PFSK-1 (cell line): ENCODE measurements at regions not wholly inside any gene's neighbourhood (a gene's known extent, or its start where the extent isn't known, plus 50 kb on each side); places are given as distances from the start of the nearest gene placed in this dataset.

Experiments used
- FOXP2 ChIP-seq: optimal IDR thresholded peaks from 2 replicates; pipeline ENCODE3; 2011; ENCODE audit warnings: borderline replicate concordance, control low read depth, inconsistent platforms; ENCODE audit not compliant: insufficient read depth; ENCODE audit errors: extremely low read length, extremely low read depth
- POLR2AphosphoS5 ChIP-seq: IDR thresholded peaks from 2 replicates; pipeline ENCODE4 v1.6.1; 2012; ENCODE audit warnings: low read depth, mild to moderate bottlenecking, control low read depth, low read length, moderate library complexity
- REST ChIP-seq, 2 experiments: IDR thresholded peaks; 2 replicates each; pipeline versions ENCODE4 v1.6.1 to v1.8.0; 2011 to 2012; ENCODE audit warnings: low read depth in 2 of 2, low read length in 2 of 2, control low read depth in 1 of 2, inconsistent platforms in 1 of 2, mild to moderate bottlenecking in 1 of 2, moderate library complexity in 1 of 2; ENCODE audit not compliant: insufficient read depth in 1 of 2
- SIN3A ChIP-seq: IDR thresholded peaks from 2 replicates; pipeline ENCODE4 v1.6.1; 2012; ENCODE audit warnings: mild to moderate bottlenecking, low read length, moderate library complexity, borderline replicate concordance; ENCODE audit not compliant: insufficient read depth
- TAF1 ChIP-seq: IDR thresholded peaks from 2 replicates; pipeline ENCODE4 v1.6.1; 2012; ENCODE audit warnings: low read length, control low read depth, borderline replicate concordance; ENCODE audit not compliant: insufficient read depth

GRCh38 chr6:16047435-16047990, 81.4 kb upstream of the MYLIP start:
- TF ChIP-seq FOXP2 (no peak), TAF1 (no peak), SIN3A (no peak), POLR2AphosphoS5 (no peak), REST (IDR thresholded peaks at IDR 0.05; ENCODE audit: insufficient read depth in 1 of 2, low read depth in 2 of 2, low read length in 2 of 2) (no peak)

- TF ChIP-seq TAF1 (no peak), SIN3A (no peak), POLR2AphosphoS5 (no peak), REST (IDR thresholded peaks at IDR 0.05; ENCODE audit: insufficient read depth in 1 of 2, low read depth in 2 of 2, low read length in 2 of 2) (no peak), FOXP2 (no peak)
Measured at GRCh38 chr6:16045238-16045637, 83.6 kb upstream of the MYLIP start.

GRCh38 chr6:16044211-16044643, 84.7 kb upstream of the MYLIP start:
- TF ChIP-seq POLR2AphosphoS5 (no peak), SIN3A (no peak), REST (IDR thresholded peaks at IDR 0.05; ENCODE audit: insufficient read depth in 1 of 2, low read depth in 2 of 2, low read length in 2 of 2) (no peak), FOXP2 (no peak), TAF1 (no peak)

GRCh38 chr6:16043171-16044135, 85.4 kb upstream of the MYLIP start:
- TF ChIP-seq SIN3A (no peak), REST (IDR thresholded peaks at IDR 0.05; ENCODE audit: insufficient read depth in 1 of 2, low read depth in 2 of 2, low read length in 2 of 2) (no peak), POLR2AphosphoS5 (no peak), FOXP2 (no peak), TAF1 (no peak)

GRCh38 chr6:16042751-16043150, 86.1 kb upstream of the MYLIP start:
- TF ChIP-seq SIN3A, result no peak
- no peak for TF ChIP-seq TAF1
